Psoas muscle (tissue), 7 donors: ENCODE measurements at regions not wholly inside any gene's neighbourhood (a gene's known extent, or its start where the extent isn't known, plus 50 kb on each side); places are given as distances from the start of the nearest gene placed in this dataset.

Source experiments
- ATAC-seq, 4 donors: fragments of 200-7000 bp; cut with Tn5 transposase; one replicate each; pipeline ENCODE4 v1.9.1; 2020; ENCODE audit warnings: moderate library complexity in 3 of 4, mild to moderate bottlenecking in 2 of 4
- DNase-seq, 2 donors: peaks; one replicate each; pipeline ENCODE4 v3.0.0-alpha.2; 2020
- H3K27ac ChIP-seq: fragments of 200-600 bp; one replicate; pipeline ENCODE4 v1.8.0; 2022
- H3K27me3 ChIP-seq, 3 donors: fragments of 200-600 bp in 1 of 3; one replicate each; pipeline versions ENCODE4 v1.6.1 to v1.8.0; 2013 to 2022; ENCODE audit warnings: low read length in 2 of 3, mild to moderate bottlenecking in 2 of 3, moderate library complexity in 1 of 3; ENCODE audit not compliant: insufficient read depth in 3 of 3
- H3K36me3 ChIP-seq, 2 donors: fragments of 200-600 bp in 1 of 2; one replicate each; pipeline versions ENCODE4 v1.6.1 to v1.8.0; 2013 to 2022; ENCODE audit warnings: low read depth in 1 of 2, mild to moderate bottlenecking in 1 of 2, moderate library complexity in 1 of 2; ENCODE audit not compliant: insufficient read depth in 1 of 2
- H3K4me1 ChIP-seq: fragments of 200-600 bp; one replicate; pipeline ENCODE4 v1.8.0; 2022
- H3K4me3 ChIP-seq: fragments of 200-600 bp; one replicate; pipeline ENCODE4 v1.8.0; 2022; ENCODE audit warnings: mild to moderate bottlenecking
- H3K9me3 ChIP-seq: fragments of 200-600 bp; one replicate; pipeline ENCODE4 v1.8.0; 2022
- CTCF ChIP-seq: fragments of 200-600 bp; IDR thresholded peaks from one replicate; pipeline ENCODE4 v1.8.0; 2022; ENCODE audit warnings: antibody characterized with exemption
- WGBS, 3 donors: extraction: QIAGEN DNeasy Blood & Tissue Kit; methylation state at CpG; one replicate each; pipeline versions ENCODE4 v1.1.6 to v1.1.7; 2013; 5-methylcytosine and 5-hydroxymethylcytosine counted together
- intact Hi-C, 2 donors: fragments of 100-400 bp; cut with DNase I; formaldehyde crosslinking; loops; one replicate each; pipeline versions ENCODE4 v1.11.0 to v1.14.2; 2022
- donor health status: healthy with polysubstance abuse.
- donor health status: DM: no; HTN: no; CAD: no; lungs with moderate emphysema.
- donor health status: Bipolar disorder and iron deficiency.
- donor health status: healthy.
- donor health status: DM: yes; HTN: yes; CAD: no.
- donor health status: DM: no; HTN: no; CAD: no.
- donor health status: DM: yes; HTN: yes; CAD: no.

GRCh38 chr10:58918887-58919286, 257.6 kb upstream of the PHYHIPL start:
- ATAC-seq: no peak
- Histone ChIP-seq H3K27ac (no peak overlapping the region), H3K36me3 (no peaks in the 10 kb centered on the region), H3K4me1 (no peaks in the 10 kb centered on the region), H3K4me3 (no peak overlapping the region), H3K9me3 (no peaks in the 10 kb centered on the region), H3K27me3 (no peaks in the 10 kb centered on the region)
- 88 to 90% (median 90%) methylated on average over 2 of the region's 2 CpGs for WGBS, 3 donors
- no peak for TF ChIP-seq CTCF
- intact Hi-C loops: no loop called here
- DNase-seq: no peak

- no peak for DNase-seq
- no peak for ATAC-seq
- Histone ChIP-seq H3K36me3 (no peaks in the 10 kb centered on the region), H3K27me3 (no peaks in the 10 kb centered on the region), H3K9me3 (no peaks in the 10 kb centered on the region), H3K4me1 (no peaks in the 10 kb centered on the region), H3K27ac (no peak overlapping the region), H3K4me3 (no peak overlapping the region)
- intact Hi-C loops: no loop called here
- TF ChIP-seq CTCF: no peak
- WGBS, 3 donors: 28 to 36% (median 31%) methylated on average over 3 of the region's 3 CpGs
Measured at GRCh38 chr10:58919927-58920654, 256.4 kb upstream of the PHYHIPL start.

GRCh38 chr10:58920655-58921003, 255.8 kb upstream of the PHYHIPL start:
- no peak for TF ChIP-seq CTCF
- H3K36me3 ChIP-seq: no peaks in the 10 kb centered on the region
- H3K27ac ChIP-seq: no peak overlapping the region
- DNase-seq (no peak), ATAC-seq (no peak)
- intact Hi-C loops: no loop called here
- no peaks in the 10 kb centered on the region for H3K4me1 ChIP-seq
- H3K4me3 ChIP-seq: no peak overlapping the region
- H3K27me3 ChIP-seq: no peaks in the 10 kb centered on the region
- H3K9me3 ChIP-seq: no peaks in the 10 kb centered on the region

- no peak for ATAC-seq
- DNase-seq: no peak
- no peak overlapping the region for H3K4me3 ChIP-seq
- no peaks in the 10 kb centered on the region for H3K9me3 ChIP-seq
- no peak for TF ChIP-seq CTCF
- no peaks in the 10 kb centered on the region for H3K27me3 ChIP-seq
- WGBS, 3 donors: 23 to 42% (median 37%) methylated on average over 2 of the region's 2 CpGs
- no peak overlapping the region for H3K27ac ChIP-seq
- H3K36me3 ChIP-seq: no peaks in the 10 kb centered on the region
- H3K4me1 ChIP-seq: no peaks in the 10 kb centered on the region
- intact Hi-C loops: no loop called here
Measured at GRCh38 chr10:58921421-58921855, 255.0 kb upstream of the PHYHIPL start.

- H3K4me1 ChIP-seq: no peaks in the 10 kb centered on the region
- H3K27ac ChIP-seq: no peak overlapping the region
- no peak for TF ChIP-seq CTCF
- DNase-seq (no peak), ATAC-seq (no peak)
- no peaks in the 10 kb centered on the region for H3K27me3 ChIP-seq
- peaks cover 8% of the 10 kb centered on the region for H3K9me3 ChIP-seq
- intact Hi-C loops: no loop called here
- no peak overlapping the region for H3K4me3 ChIP-seq
- no peaks in the 10 kb centered on the region for H3K36me3 ChIP-seq
- 91 to 94% (median 92%) methylated on average over 2 of the region's 2 CpGs for WGBS, 3 donors
Measured at GRCh38 chr10:58925381-58925780, 251.1 kb upstream of the PHYHIPL start.
